Neural cell (in vitro differentiated cells): ENCODE measurements at regions not wholly inside any gene's neighbourhood (a gene's known extent, or its start where the extent isn't known, plus 50 kb on each side); places are given as distances from the start of the nearest gene placed in this dataset.

ENCODE experiments used
- H2AFZ ChIP-seq: fragments of 200-600, 300-800 bp; sonication (generic), shearing (Covaris generic); 2 replicates; pipeline ENCODE4 v1.6.0; 2014; ENCODE audit warnings: low read depth, mild to moderate bottlenecking, antibody characterized with exemption, low read length, moderate library complexity
- H3F3A ChIP-seq: fragments of 200-600 bp; shearing (Covaris generic); 2 replicates; pipeline ENCODE4 v1.6.1; 2016; ENCODE audit warnings: mild to moderate bottlenecking, moderate library complexity, mixed read lengths, antibody characterized with exemption, low read length; ENCODE audit not compliant: insufficient read depth, poor library complexity, severe bottlenecking
- H3K27ac ChIP-seq: fragments of 200-600, 300-800 bp; sonication (generic), shearing (Covaris generic); 2 replicates; pipeline ENCODE4 v1.5.1; 2014; ENCODE audit warnings: mild to moderate bottlenecking, low read length, moderate library complexity
- H3K27me3 ChIP-seq: fragments of 300-800, 200-600 bp; sonication (generic), shearing (Covaris generic); 2 replicates; pipeline ENCODE4 v1.6.0; 2014; ENCODE audit warnings: mild to moderate bottlenecking, low read depth, low read length, moderate library complexity; ENCODE audit not compliant: insufficient read depth
- H3K36me3 ChIP-seq: fragments of 300-800, 200-600 bp; sonication (generic), shearing (Covaris generic); 2 replicates; pipeline ENCODE4 v1.5.1; 2014; ENCODE audit warnings: mild to moderate bottlenecking, antibody characterized with exemption, low read length, moderate library complexity; ENCODE audit not compliant: insufficient read depth
- H3K4me2 ChIP-seq: fragments of 300-800, 200-600 bp; sonication (generic), shearing (Covaris generic); 2 replicates; pipeline ENCODE4 v1.6.0; 2014; ENCODE audit warnings: mild to moderate bottlenecking, low read length
- H3K4me3 ChIP-seq: fragments of 300-800, 200-600 bp; sonication (generic), shearing (Covaris generic); 2 replicates; pipeline ENCODE4 v1.5.1; 2014; ENCODE audit warnings: mild to moderate bottlenecking, low read length, moderate library complexity
- H3K79me2 ChIP-seq: fragments of 200-600 bp; shearing (Covaris generic); replicated peaks from 2 replicates; pipeline ENCODE4 v1.6.0; 2014; ENCODE audit warnings: mild to moderate bottlenecking, low read length, moderate library complexity; ENCODE audit not compliant: insufficient read depth
- H3K9ac ChIP-seq: fragments of 300-800, 200-600 bp; sonication (generic), shearing (Covaris generic); 2 replicates; pipeline ENCODE4 v1.6.1; 2016; ENCODE audit warnings: mild to moderate bottlenecking, low read length, mixed read lengths
- H3K9me2 ChIP-seq: fragments of 200-600 bp; shearing (Covaris generic); 2 replicates; pipeline ENCODE4 v1.6.1; 2016; ENCODE audit warnings: mild to moderate bottlenecking, low read length, mixed read lengths; ENCODE audit not compliant: insufficient read depth
- H3K9me3 ChIP-seq: fragments of 200-600, 300-800 bp; sonication (generic), shearing (Covaris generic); 2 replicates; pipeline ENCODE4 v1.6.1; 2016; ENCODE audit warnings: mild to moderate bottlenecking, mixed run types, low read length, moderate library complexity, mixed read lengths
- H4K20me1 ChIP-seq: fragments of 200-600 bp; shearing (Covaris generic); 2 replicates; pipeline ENCODE4 v1.6.1; 2016; ENCODE audit warnings: mild to moderate bottlenecking, mixed run types; ENCODE audit not compliant: insufficient read depth
- EP300 ChIP-seq: fragments of 450-650 bp; conservative IDR thresholded peaks from 2 replicates; pipeline ENCODE4 v1.6.1; 2014; ENCODE audit warnings: antibody characterized with exemption, mild to moderate bottlenecking, moderate library complexity; ENCODE audit not compliant: poor library complexity, severe bottlenecking
- EZH2 ChIP-seq: fragments of 200-600, 300-800 bp; shearing (Covaris generic), sonication (generic); IDR thresholded peaks from 2 replicates; pipeline ENCODE4 v1.6.1; 2014; ENCODE audit warnings: antibody characterized with exemption, low read length, borderline replicate concordance, mild to moderate bottlenecking; ENCODE audit not compliant: insufficient read depth, poor library complexity, severe bottlenecking
- MXI1 ChIP-seq: fragments of 450-650 bp; conservative IDR thresholded peaks from 2 replicates; pipeline ENCODE4 v1.6.1; 2014; ENCODE audit warnings: antibody characterized with exemption, mild to moderate bottlenecking; ENCODE audit not compliant: poor library complexity, severe bottlenecking
- POLR2AphosphoS5 ChIP-seq: IDR thresholded peaks from 2 replicates; pipeline ENCODE4 v1.6.1; 2012
- RAD21 ChIP-seq: fragments of 450-650 bp; conservative IDR thresholded peaks from 2 replicates; pipeline ENCODE4 v1.6.1; 2014; ENCODE audit warnings: antibody characterized with exemption, mild to moderate bottlenecking, moderate library complexity
- SMC3 ChIP-seq: fragments of 450-650 bp; conservative IDR thresholded peaks from 2 replicates; pipeline ENCODE4 v1.6.1; 2014; ENCODE audit warnings: antibody characterized with exemption, mild to moderate bottlenecking, moderate library complexity; ENCODE audit not compliant: poor library complexity
- TAF1 ChIP-seq: IDR thresholded peaks from 2 replicates; pipeline ENCODE4 v1.6.1; 2012; ENCODE audit warnings: low read depth
- TF ChIP-seq, protein P1 (sequence below): fragments of 450-650 bp; IDR thresholded peaks from 2 replicates; pipeline ENCODE4 v1.5.1; 2014; ENCODE audit warnings: antibody characterized with exemption, mild to moderate bottlenecking, moderate library complexity; ENCODE audit not compliant: poor library complexity, severe bottlenecking
- TF ChIP-seq, protein P2 (sequence below): IDR thresholded peaks from 2 replicates; pipeline ENCODE4 v1.6.1; 2012; ENCODE audit warnings: borderline replicate concordance

DNA sequence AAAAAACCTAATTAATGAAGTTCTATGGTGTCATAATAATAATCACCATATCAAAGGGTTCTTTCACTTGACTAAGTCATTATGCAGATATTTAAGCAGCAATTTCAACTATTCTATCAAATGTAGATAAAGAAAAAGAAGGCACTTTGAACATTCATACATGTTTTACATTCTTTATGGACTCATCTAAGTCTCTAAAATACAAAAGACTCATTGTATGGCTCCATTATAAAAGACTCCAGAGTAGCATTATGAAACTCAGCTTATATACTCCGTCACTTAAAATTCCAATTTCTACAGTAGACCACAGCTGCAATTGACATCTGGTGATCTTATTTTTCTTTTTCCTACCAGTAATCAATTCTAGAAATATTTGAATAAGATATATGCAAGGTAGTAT lies 173.5 kb upstream of the KIF2B start:
- no peak for TF ChIP-seq SMC3
- no peak for TF ChIP-seq TAF1
- TF ChIP-seq MXI1 = no peak
- TF ChIP-seq RAD21 = no peak
- TF ChIP-seq, protein P1, sequence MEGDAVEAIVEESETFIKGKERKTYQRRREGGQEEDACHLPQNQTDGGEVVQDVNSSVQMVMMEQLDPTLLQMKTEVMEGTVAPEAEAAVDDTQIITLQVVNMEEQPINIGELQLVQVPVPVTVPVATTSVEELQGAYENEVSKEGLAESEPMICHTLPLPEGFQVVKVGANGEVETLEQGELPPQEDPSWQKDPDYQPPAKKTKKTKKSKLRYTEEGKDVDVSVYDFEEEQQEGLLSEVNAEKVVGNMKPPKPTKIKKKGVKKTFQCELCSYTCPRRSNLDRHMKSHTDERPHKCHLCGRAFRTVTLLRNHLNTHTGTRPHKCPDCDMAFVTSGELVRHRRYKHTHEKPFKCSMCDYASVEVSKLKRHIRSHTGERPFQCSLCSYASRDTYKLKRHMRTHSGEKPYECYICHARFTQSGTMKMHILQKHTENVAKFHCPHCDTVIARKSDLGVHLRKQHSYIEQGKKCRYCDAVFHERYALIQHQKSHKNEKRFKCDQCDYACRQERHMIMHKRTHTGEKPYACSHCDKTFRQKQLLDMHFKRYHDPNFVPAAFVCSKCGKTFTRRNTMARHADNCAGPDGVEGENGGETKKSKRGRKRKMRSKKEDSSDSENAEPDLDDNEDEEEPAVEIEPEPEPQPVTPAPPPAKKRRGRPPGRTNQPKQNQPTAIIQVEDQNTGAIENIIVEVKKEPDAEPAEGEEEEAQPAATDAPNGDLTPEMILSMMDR = no peak
- TF ChIP-seq POLR2AphosphoS5 = no peak
- TF ChIP-seq EP300 = no peak
- TF ChIP-seq, protein P2, sequence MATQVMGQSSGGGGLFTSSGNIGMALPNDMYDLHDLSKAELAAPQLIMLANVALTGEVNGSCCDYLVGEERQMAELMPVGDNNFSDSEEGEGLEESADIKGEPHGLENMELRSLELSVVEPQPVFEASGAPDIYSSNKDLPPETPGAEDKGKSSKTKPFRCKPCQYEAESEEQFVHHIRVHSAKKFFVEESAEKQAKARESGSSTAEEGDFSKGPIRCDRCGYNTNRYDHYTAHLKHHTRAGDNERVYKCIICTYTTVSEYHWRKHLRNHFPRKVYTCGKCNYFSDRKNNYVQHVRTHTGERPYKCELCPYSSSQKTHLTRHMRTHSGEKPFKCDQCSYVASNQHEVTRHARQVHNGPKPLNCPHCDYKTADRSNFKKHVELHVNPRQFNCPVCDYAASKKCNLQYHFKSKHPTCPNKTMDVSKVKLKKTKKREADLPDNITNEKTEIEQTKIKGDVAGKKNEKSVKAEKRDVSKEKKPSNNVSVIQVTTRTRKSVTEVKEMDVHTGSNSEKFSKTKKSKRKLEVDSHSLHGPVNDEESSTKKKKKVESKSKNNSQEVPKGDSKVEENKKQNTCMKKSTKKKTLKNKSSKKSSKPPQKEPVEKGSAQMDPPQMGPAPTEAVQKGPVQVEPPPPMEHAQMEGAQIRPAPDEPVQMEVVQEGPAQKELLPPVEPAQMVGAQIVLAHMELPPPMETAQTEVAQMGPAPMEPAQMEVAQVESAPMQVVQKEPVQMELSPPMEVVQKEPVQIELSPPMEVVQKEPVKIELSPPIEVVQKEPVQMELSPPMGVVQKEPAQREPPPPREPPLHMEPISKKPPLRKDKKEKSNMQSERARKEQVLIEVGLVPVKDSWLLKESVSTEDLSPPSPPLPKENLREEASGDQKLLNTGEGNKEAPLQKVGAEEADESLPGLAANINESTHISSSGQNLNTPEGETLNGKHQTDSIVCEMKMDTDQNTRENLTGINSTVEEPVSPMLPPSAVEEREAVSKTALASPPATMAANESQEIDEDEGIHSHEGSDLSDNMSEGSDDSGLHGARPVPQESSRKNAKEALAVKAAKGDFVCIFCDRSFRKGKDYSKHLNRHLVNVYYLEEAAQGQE = no peak
- no peak for TF ChIP-seq EZH2
- Histone ChIP-seq H3K4me2 (no peak overlapping the region), H3F3A (no peaks in the 10 kb centered on the region), H3K9me3 (no peaks in the 10 kb centered on the region), H3K27me3 (no peaks in the 10 kb centered on the region), H3K9me2 (no peaks in the 10 kb centered on the region), H2AFZ (no peak overlapping the region), H3K79me2 (no peaks in the 10 kb centered on the region), H3K36me3 (no peaks in the 10 kb centered on the region), H3K9ac (no peak overlapping the region), H3K27ac (no peak overlapping the region), H4K20me1 (no peaks in the 10 kb centered on the region), H3K4me3 (no peak overlapping the region)

DNA sequence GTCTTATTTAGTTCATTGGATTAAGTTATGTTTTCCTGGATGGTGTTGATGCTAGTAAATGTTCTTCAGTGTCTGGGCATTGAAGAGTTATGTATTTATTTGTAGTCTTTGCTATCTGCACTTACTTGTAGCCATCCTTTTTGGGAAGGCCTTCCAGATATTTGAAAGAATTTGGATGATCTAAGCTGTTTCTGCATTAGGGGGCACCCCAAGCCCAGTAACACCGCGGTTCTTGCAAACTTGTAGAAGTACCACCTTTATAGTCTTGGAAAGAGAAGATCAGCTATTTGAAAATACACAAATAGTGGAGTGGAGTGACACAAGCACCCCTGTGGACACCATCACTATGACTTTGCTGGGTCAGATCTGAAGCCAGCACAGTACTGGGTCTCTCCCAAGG lies 175.9 kb upstream of the KIF2B start:
- Histone ChIP-seq H3K9me2 (no peaks in the 10 kb centered on the region), H3K36me3 (no peaks in the 10 kb centered on the region), H4K20me1 (no peaks in the 10 kb centered on the region), H3K9me3 (no peaks in the 10 kb centered on the region), H3K9ac (no peak overlapping the region), H2AFZ (no peak overlapping the region), H3K79me2 (no peaks in the 10 kb centered on the region), H3K4me2 (no peak overlapping the region), H3K4me3 (no peak overlapping the region), H3K27ac (no peak overlapping the region), H3K27me3 (no peaks in the 10 kb centered on the region), H3F3A (no peaks in the 10 kb centered on the region)
- TF ChIP-seq TAF1 (no peak), MXI1 (no peak), EP300 (no peak), SMC3 (no peak), EZH2 (no peak)
- TF ChIP-seq, protein P1 = no peak
- TF ChIP-seq, protein P2 = no peak
